Stimulated activated CD4-positive, alpha-beta T cell treated with anti-CD3 and anti-CD28 coated beads, Interleukin-1b, Interleukin-23, amount 100 ng/mL, for 24 hours (primary cell): ENCODE measurements at regions not wholly inside any gene's neighbourhood (a gene's known extent, or its start where the extent isn't known, plus 50 kb on each side); places are given as distances from the start of the nearest gene placed in this dataset.
"Not testable (repeated sequence)": the region's sequence is repeated elsewhere in the genome, so short reads cannot be mapped to it uniquely, and the experiment has no call there.

Experiments used
- DNase-seq, 4 experiments: peaks; one replicate each; pipeline ENCODE4 v3.0.0-alpha.2; 2020; ENCODE audit warnings: low read depth in 4 of 4, low spot score in 1 of 4

DNA sequence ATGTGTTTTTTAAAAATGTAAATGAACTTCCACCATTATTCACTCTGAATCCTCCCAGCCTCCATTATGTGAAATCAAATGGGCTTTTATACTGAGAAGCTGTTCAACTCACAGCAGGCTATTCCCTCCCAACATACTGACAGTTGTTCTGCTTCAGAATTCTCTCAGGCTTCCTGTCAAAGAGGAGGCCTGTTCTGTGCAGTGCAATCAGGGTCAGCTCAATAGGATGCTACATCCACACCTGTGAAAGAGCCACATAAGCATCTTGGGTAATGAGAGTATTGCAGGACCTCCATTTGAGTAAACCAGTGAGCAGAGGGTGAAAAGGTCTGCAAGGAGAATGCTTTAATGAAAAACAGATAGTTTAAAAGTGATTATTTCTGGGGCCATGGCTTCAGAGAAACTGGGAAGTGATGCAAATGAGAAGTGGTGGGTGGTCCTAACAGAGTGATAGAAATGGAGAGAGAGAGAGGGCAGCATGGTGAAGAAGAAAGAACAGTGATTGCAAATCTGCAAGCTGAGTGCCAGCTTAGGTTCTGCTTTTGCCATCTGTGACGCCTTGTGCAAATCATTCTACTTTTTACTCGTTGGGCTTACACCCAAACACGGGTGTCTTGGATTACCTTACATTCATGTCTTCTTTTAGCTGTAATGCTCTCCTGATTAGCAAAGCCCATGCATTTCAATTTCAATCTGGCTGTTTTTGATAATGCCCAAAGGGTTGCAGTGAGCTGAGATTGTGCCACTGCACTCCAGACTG, 202.5 kb upstream of the NMUR2 start:
- DNase-seq: no peak

DNA sequence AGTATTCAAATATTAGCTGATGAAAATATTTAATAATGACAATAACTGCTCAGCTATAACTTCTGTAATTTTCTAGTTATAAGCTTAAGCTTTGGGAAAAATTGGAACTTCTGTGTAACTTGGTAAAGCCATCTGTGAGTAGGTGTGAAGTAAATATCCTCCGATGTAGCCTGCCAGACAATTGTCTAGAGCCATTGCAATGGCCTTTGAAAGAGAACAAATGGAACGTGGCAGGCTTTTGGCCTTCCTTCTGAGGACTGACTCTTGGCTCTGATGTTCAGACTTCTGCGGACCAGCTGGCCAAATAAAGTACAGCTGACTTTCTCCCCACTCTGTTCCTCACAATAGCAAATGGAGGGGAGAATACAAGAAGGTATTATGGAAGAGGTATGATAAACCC, 203.4 kb upstream of the NMUR2 start:
- DNase-seq: no peak

DNA sequence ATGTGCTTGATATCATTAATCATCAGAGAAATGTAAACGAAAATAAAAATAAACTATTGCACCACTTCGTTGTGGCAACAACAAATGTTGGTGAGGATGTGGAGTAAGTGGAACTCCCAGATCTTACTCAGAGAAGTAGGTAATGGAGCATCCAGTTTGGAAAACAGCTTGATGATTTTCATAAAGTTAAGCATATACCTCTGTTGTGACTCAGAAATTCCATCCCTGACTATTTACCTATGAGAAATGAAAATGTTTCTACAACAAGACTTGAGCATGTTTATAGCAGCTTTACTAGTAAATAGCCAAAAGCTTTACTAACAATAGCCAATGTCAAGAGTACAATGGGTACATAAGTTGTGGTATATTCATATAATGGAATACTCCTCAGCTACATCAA, 214.7 kb upstream of the NMUR2 start:
- no peak for DNase-seq

DNA sequence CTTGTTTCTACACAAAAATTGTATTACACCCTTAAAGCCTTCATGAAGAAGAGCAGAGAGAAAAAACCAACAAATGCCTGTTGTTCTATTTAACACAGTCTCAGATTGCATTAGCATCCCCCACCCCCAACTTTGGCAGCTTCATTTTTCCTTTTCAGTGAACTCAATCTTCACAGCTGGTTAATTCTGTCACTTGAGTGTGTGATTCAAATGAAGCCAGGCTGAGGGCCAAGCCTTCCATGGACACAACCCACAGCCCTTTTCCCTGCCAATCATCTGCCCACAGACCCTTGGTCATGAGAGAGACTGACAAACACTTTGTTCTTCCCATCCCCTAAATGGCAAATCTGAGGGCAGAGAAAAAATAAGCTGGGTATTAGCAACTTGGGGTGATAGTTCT, 217.5 kb upstream of the NMUR2 start:
- DNase-seq: no peak

DNA sequence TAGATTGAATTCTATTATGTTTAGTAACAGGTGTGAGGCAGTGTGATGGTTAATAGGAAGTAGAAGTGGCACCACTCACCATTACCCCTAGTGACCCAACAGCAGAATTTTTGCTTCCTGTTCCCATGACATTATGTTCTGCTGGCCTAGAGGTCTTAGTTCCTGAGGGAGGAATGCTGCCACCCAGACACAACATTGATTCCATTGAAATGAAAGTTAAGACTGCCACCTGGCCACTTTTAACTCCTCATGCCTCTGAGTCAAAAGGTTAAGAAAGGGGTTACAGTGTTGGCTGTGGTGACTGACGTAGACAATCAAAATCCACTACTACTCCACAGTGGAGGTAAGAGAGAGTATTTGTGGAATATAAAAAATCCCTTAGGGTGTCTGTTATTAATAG, 218.9 kb upstream of the NMUR2 start:
- no peak for DNase-seq

DNA sequence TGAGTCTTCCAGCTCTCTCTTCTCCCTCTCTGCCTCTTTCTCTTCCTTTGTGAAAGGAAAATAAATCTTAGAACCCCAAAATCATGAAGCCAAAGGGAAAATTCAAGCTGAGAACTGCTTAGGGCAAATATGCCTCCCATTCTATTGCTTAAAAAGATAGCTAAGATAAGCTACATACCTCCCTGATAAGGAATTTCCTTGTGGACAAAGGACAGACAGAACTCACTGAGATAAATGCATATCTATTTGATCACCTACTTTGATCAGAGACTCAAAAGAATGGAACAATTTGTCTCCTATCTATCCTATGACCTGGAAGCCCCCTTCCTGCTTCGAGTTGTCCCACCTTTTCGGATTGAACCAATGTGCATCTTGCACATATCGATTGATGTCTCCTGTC, 220.6 kb upstream of the NMUR2 start:
- DNase-seq: no peak

DNA sequence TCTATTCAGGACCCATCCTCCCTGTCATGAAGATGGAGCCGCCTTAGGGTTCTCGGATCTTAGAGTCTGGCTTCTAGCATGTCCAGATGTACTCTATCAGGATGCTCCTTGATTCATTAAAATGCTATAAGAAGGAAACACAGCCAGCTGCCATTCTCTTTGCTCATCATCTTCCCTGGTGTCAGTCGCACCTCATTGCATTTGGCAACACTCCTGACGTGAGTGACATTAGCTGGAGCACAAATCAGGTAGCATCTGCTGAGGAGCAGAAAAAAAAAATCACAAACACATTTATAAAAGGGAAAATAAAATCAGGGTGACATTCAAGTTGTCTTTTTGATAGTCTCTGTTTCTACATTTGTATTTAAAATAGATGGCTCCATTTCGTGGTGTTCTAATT, 226.1 kb upstream of the NMUR2 start:
- no peak for DNase-seq

DNA sequence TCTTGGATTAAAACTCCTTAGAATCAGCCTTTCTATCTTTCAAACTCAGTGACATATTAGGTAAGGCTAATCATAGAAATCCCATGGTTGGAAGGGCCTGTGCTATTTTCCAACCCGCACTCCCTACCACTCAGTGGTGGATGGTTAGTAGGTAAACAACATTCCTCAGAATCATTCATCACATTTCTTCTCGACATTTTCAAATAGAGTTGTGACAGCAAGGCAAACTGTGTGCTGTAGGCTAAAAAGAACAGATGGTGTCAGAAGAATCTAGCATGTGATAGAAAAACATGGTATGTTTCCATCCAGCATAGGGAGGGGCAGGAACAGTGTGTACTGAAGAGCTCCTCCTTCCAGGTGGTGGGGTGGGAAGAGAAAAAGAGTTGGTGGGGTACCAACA, 227.3 kb upstream of the NMUR2 start:
- DNase-seq: no peak

DNA sequence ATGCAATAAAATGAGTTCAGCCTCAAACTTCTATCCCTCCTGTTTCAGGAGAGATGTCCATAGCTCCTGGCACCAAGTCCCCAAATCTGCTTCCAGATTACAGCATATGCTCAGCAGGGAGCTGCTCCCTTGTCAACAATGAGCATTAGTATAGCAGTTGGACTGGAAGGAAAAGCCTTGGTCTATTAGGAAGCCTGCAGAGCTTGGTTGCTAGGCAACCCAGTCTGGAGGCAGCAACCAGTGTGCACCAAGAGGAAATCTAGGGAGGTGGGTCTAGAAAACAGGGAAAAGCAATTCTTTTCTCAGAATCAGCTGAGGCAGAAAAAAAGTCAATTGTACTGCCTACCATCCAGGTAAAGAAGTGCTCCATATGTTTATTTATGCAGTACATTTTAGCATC, 229.5 kb upstream of the NMUR2 start:
- no peak for DNase-seq

DNA sequence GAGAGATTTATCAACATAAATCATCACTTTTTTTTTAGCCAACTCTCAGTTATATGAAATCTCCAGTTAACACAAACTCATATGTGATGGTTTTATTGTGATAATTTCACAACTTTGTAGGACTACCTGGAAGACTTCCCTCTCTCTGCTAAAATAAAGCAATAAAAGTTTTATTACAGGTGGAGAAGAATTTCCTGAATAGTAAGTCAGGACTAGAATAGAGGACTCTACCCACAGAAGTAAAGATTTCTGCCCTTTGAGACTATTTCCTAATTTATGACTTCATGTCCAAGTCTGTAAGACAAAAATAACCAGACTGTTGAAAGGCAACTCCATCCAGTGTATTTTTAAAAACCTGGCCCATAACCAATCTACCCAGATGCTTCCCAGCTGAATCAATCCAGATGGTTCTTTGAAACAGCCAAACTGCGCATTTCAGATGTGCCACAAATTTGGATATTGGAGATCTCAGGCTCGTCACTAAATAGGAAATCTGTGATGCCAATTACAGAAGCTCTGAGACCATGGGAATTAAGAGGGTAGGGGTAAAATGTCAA, 234.0 kb upstream of the NMUR2 start:
- DNase-seq: no peak

DNA sequence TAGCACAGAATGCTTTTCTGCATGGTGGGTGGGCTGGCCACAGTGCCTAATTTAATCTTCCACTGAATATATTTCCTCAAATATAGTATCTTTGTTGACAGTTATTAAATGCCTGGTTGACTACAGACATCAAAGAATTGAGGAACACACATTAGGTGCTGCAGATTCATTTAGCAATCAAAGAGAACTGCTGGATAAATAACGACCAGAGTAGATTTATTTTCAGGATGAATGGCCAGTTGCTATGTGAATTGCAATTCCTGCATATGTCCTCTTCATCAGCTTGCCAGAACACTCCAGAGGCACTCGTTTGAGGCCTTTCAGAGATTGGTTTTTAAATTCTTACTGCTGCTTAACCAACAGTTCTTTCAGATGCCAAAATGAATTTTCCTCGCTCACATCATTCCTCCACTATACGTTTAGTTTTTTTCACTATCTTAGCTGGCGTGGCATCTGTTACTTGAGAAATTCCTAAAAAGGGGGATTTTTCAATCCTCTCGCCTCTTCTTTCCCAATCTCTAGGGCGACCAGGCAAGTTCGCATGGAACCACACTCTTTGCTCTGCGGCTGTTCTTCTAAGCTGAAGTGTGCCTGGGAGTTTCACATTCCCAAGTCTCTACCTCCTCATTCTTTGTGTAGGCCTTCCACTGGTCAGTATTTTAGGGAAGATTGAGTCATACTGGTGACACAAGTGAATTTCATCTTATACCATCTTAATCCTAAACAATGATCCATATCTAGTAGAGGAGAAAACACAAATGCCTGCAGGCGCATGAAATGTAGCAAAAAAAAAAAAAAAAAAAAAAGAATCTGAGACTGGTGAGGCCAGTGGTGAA, 237.1 kb upstream of the NMUR2 start:
- no peak for DNase-seq

DNA sequence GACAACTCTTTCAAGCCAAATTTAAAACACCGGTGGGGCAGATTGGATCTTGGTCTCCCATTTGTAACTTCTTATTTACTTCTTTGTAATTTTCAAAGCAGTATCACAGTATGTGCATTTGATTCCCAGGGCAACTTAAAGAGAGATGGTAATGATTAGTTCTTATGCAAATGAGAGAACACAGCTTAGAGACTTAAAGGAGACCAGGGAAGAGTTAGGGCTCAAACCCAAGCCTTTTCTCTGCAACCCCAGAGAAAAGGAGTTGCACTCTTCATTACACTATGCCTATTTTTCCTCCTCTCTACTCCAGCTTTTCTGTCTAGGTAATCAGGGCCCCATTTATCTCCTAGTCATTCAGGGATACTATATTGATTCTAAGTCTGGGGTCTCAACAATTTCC, 237.8 kb upstream of the NMUR2 start:
- DNase-seq: no peak

DNA sequence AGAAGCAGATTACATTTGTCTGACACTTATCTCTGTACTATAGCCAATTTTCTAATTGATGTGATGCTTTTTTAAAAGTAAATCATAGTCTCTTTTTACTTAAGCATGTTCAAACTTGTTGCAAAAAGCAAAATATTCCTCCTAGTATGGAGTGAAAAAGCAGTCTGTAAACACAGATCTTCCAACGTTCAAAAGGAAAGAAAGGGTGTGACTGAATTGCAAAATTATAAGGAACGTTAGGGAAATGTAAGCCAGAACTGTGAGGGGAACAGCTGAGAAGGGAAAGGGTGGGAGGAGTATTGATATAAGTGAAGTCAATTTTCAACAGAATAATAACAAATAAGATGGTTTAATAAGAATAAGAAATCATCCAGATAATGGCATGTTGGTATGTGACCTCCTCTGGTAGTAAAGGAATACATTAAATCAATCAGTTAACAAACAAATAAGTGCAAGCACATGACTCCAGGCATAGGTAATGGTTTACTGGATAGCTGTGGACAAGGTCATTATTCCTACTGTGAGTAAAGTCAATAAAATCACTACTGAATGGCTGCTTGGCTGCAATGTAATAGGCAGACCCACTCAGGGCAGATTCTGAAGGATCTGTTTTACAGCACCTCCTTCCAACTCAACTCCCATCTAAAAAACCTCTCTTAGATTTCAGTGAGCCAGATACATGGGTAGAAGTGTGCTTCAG, 239.1 kb upstream of the NMUR2 start:
- no peak for DNase-seq

DNA sequence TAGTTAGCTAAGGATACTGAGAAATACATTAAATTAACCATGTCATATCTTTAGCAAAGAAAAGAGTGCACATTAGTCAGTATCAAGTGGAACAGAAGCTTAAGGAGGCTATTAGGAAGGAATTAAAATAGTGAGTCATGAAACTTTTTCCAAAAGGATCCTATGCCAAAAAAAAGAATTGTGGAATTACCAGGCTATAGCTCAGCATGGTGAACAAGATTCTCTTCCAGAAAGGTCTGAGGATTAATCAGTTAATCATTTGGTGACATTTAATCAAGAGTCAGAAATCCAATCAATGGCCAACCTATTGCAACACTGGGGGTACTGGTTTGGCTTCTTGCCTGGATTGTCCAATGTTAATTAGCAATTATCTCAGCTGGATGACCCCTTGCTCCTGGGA, 244.5 kb upstream of the NMUR2 start:
- DNase-seq: no peak

DNA sequence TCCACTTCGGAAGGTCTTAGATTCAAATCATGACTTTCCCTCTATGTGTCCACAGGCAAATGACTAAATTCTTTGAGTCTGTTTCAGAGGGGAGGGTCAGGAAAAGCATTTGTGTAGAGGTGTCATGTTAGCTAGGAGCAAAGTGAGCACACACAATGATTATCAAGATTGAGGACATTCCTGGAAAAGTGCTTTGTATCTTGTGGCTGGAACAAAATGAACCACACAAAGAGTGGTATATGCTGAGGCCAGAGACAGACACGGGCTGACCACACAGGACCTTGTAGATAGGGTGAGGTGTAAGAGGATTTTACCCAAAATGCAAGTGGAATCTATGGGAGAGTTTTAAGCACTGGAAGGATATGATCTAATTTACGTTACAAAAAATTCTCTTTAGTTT, 245.3 kb upstream of the NMUR2 start:
- no peak for DNase-seq

DNA sequence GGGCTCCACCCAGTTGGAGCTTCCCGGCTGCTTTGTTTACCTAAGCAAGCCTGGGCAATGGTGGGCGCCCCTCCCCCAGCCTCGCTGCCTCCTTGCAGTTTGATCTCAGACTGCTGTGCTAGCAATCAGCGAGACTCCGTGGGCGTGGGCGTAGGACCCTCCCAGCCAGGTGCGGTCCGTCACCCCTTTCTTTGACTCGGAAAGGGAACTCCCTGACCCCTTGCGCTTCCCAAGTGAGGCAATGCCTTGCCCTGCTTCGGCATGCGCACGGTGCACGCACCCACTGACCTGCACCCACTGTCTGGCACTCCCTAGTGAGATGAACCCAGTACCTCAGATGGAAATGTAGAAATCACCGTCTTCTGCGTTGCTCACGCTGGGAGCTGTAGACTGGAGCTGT, 254.4 kb upstream of the NMUR2 start:
- DNase-seq: not testable (repeated sequence)

DNA sequence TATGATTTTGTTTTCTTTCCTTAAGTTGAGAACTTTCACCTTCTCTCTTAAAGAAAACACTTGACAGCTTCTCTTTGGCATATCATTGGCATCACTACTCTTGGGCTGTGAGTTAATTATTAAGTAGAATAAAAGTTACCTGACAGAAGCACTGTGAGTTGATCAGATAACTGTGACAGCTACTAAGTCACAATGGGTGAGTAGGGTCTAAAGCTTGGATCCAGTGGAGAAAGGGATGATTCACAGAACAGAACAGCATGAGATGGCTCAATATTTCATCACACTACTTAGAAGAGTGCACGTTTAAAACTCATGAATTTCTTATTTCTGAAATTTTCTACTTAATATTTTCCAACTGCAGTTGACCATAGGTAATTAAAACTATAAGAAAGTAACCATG, 268.5 kb upstream of the NMUR2 start:
- no peak for DNase-seq

DNA sequence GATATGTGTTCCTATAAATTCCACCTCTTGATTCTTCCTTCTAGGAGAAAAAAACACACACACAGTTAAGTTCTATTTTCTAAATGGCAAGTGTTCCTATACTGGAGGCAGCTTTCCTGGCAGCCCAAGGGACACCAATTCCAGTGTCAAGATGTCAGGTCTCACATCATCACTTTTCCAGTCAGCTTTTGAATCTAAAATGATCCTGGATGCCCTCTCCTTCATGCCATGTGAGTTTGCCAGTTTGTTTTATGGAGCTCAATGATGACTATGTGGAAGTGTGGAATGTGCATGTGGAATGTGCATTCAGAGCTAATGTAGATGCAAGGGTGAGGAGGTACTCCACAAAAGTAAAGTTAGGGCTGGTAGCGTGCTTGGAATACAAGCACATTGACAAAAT, 269.3 kb upstream of the NMUR2 start:
- no peak for DNase-seq

DNA sequence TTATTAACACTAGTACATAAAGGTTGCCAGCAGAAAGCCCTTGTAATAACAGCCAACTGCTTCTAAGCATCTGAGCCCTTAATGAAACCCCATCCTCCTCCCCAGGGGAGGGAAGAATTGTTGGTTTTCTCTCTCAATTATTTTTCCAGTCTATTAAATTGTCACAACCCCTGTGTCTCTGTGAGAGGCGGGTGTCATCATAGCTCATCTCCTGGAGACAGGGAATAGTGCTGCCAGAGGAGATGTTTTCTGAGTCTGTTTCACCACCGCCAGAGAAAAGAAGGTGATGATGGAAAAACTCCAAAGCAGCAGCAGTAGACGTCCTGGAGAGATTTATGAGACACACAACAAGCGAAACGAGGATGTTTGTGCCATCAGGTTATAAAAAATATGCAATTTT, 271.1 kb upstream of the NMUR2 start:
- DNase-seq: no peak

DNA sequence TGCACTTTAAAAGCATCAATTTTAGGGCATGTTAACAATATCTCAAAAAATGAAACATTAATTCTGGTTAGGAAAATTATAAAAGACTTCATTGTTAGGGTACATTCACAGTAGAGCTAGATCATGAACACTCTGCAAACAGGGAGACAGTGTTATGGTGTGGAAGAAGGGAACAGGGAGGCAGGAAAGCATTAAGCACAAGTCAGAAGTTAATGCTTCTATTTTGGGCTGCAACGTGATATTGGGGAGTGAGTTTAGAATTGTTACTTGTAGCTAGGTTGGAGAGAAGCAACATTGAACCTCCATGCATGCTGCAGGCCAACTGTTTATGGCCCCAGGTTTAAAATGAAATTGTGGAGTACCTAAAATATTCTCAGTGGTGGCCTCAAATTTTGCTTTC, 278.1 kb upstream of the NMUR2 start:
- DNase-seq: no peak

DNA sequence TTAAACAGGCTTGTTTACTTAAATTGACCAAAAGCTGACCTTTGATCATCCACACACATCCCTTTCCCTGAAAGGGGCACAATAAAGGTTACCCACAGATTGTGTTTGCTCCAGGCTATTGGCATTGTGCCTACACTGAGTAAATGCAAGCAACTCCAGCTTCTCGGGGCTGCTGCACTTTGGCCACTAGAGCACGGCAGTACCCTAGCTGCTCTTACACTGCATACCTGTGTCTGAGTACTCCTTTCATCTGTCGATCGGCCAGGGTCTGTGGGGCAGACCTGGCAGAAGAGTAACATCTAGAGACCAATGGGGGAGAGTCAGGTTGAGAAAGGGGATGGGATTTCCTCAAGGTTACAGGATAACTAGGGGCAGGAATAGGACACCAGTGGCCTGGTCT, 281.9 kb upstream of the NMUR2 start:
- DNase-seq: no peak
